ENCODE measurements at regions not wholly inside any gene's neighbourhood (a gene's known extent, or its start where the extent isn't known, plus 50 kb on each side); places are given as distances from the start of the nearest gene placed in this dataset.

- TF ChIP-seq, protein P1, sequence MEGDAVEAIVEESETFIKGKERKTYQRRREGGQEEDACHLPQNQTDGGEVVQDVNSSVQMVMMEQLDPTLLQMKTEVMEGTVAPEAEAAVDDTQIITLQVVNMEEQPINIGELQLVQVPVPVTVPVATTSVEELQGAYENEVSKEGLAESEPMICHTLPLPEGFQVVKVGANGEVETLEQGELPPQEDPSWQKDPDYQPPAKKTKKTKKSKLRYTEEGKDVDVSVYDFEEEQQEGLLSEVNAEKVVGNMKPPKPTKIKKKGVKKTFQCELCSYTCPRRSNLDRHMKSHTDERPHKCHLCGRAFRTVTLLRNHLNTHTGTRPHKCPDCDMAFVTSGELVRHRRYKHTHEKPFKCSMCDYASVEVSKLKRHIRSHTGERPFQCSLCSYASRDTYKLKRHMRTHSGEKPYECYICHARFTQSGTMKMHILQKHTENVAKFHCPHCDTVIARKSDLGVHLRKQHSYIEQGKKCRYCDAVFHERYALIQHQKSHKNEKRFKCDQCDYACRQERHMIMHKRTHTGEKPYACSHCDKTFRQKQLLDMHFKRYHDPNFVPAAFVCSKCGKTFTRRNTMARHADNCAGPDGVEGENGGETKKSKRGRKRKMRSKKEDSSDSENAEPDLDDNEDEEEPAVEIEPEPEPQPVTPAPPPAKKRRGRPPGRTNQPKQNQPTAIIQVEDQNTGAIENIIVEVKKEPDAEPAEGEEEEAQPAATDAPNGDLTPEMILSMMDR (IDR thresholded peaks at IDR 0.05): no peak
- no peak for TF ChIP-seq POLR2A (IDR thresholded peaks at IDR 0.05)
Observed at GRCh38 chr7:116363637-116364432, 135.7 kb upstream of the CAV2 start.
